Activated CD8-positive, alpha-beta memory T cell treated with anti-CD3 and anti-CD28 coated beads, Interleukin-2, amount 50 U/mL, for 48 hours (primary cell): ENCODE measurements at regions not wholly inside any gene's neighbourhood (a gene's known extent, or its start where the extent isn't known, plus 50 kb on each side); places are given as distances from the start of the nearest gene placed in this dataset.
"Not testable (repeated sequence)": the region's sequence is repeated elsewhere in the genome, so short reads cannot be mapped to it uniquely, and the experiment has no call there.

ENCODE experiments used
- DNase-seq: peaks from one replicate; pipeline ENCODE4 v3.0.0-alpha.2; 2020

DNA sequence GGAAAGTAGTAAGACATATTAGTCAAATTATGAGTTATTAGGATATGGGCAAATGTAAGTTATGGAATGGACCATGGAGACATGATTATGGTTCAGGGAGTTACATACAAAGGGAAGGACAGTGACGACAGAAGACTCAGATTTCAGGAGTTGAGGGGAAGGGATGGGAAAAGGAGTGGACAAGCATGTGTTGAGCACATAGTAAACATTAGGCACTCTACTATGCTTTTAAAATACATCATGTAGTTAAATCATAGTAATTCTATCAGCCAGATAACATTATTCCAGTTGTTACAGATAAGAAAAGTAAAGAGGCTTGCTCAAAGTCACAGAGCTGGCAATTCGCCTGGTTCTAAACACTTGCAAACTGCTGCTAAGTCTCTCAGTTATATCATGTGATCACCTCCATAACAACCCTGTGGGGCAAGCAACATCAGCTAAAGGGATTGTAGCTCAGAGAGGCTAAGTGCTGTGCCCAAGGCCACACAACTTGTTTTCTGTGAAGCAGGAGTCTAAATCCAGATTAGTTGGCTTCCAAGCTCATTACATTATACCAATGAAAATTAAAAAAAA, 115.2 kb upstream of the MDFIC start:
- DNase-seq = no peak

DNA sequence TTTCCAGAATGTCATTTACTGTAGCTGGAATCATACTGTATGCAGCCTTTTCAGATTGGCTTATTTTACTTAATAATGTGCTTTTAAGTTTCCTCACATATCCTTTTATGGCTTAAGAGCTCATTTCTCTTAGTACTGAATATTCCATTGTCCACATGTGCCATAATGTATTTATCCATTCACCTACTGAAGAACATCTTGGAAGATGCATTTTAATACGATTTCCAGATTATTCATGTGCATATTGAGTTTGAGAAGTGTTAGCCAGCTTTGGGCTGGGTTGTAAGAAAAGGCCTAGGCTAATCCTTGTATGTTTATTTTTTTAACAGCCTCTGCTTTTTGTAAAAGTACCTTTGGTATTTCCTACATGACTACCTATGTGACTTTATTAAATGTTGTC, 109.3 kb upstream of the MDFIC start:
- no peak for DNase-seq

DNA sequence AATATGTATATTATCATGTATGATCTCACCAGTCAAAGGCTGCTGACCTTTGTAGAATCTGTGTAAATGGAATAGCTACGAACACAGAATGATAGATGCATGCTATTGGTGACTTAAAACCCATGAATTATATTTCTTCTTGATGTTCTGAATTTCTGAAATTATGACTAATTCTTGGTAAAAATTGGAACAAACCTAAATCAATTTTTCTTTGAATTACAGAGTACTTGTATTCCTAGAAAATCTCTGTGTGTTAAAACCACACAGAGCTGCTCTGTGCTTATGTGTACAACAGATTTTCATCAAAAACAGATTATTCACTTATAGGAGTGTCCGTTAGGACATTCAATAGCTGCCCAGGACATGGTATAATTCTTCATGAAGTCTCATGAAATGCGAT, 108.3 kb upstream of the MDFIC start:
- no peak for DNase-seq

DNA sequence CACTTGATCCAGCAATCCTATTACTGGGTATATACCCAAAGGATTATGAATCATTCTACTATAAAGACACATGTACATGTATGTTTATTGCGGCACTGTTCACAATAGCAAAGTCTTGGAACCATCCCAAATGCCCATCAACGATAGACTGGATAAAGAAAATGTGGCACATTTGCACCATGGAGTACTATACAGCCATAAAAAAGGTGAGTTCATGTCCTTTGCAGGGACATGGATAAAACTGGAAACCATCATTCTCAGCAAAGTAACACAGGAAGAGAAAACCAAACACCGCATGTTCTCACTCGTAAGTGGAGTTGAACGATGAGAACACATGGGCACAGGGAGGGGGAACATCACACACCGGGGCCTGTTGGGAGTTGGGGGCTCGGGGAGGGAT, 104.9 kb upstream of the MDFIC start:
- DNase-seq = not testable (repeated sequence)

DNA sequence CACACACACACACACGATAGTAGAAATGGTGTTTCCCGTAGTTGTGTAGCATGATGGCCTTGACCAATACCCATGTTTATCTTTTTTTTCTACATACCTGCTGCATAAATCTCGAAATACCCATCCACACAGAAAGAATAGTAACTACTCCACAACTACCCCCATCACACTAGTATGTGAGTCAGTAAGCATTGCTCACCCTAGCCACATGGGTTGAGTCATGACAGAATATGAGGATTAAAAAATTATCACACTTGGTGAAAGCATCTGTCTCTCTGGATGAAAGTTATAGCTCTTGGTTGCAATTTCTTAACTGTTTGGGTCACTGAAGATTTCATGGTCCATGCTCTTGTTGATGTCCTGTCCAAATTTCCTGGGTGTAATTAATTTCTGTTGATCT, 103.4 kb upstream of the MDFIC start:
- DNase-seq = no peak

DNA sequence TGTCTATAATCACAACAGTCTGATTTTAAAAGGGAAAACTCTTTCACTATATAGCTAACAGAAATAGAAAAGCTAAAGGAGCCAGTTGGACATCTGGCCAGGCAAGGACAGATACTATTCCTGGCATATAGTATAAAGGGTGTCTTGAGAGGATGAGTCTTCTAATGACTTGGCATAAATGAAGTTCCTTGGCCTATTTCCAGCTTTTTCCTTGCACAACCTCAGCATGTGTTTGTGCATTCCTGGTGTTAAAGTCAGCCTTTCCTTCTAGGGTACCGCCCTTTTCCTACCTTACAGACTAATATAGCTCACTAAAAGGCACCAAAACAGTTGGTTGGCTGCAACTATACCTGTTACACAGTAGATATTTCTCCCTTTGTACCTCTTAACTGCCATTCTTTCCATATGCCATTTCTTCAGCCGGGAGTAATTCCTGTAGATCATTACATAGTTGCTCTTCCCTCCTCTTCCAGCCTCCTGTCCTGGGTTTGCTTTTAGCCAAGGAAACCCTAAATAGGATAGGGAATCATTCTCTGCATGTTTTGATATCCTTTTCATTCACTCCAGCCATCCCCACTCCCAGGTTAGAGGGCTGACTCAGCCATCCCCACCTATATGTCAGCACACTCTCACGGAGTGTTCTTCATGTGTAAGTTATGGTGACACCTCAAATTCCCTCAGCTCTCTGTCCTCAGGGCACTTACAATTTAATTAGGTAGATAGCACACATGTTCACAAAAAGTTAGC, 102.1 kb upstream of the MDFIC start:
- DNase-seq = no peak

DNA sequence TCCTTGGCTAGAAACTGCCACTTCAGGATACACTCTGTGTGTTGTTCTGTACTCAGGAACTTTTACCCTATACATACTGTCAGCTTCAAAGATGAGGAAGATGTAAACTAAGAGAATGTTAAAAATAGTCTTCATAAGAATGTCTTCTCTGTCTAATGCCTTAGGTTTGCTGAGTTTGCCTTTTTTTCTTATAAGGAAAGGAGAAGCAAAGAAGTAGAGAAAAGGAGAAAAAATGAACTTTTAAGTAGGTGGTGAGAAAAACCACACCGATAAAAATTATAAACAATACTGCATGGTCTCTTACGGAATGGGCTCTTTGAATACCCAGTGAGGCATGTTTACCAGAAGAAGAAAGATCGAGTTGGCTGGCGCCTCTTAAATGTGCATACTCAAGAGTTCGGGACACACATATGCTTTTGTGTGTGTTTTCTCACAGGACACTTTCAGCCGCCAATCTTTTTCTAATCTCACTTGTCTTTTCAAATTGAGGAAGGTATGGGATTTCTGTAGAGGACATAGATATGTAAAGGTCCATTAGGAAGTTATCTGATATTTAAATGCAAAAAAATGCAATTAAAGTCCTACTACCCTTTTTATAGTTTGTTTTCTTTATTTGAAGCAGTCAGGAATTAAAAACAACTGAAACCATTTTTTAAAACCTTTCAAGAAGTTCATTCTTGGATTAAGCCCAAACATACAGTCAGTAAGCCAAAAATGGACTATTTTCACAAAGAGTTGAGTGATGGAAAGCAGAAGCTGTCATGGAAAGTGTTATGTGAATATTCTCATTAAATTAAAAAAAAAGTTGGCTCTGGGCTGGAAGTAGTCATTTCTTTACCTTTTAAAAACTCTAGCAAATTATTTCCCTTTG, 100.6 kb upstream of the MDFIC start:
- no peak for DNase-seq

DNA sequence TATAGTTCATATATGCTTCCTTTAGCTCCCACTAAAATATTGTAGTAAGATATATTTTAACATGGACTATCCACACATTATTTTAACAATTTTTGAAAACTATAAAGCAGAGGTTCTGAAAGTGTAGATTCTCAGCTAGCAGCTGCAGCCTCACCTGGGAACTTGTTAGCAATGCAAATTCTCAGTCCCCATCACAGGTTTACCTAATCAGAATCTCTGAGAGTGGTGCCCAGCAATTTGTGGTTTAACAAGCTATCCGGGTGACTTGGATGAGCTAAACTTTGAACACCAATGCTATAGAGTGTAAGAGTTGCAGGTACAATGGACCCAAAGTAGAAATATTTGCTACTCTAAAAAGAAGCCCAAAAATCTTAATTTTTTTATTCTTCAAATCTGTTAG, 99.8 kb upstream of the MDFIC start:
- DNase-seq = no peak

DNA sequence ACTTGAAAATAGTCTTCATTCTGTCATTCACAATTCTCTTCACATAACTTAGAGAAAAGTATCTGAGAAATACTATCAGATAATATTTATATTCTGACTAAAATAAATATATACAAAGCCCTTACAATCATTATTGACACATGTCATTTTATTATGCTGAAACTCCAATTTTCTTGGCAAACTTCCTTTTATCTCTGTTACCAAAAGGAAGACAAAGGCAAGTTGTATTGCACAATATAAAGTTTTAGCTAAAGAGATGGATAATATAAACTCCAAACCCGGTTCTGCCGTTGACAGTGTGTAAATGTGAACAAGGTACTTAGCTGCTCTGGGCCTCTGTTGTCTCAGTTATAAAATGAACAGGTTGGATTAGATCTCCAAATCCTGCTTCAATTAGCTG, 99.0 kb upstream of the MDFIC start:
- DNase-seq = no peak

DNA sequence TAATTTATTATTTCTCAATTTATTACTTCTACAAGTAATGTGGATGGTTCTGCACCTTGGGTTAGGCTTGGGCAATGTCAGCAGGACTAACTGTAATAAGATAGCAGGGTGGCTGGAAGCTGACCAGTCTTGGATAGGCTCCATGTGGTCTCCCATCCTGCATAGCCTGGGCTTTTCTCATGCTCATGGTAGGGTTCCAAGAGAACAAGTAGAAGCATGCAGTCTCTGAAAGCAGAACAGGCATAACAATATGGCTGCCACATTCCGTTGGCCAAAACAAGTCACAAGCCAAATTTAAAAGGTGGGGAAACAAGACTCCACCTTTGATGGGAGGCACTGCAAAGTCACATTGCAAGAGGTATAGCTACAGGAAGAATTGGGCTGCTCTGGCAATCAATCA, 98.6 kb upstream of the MDFIC start:
- DNase-seq = no peak

DNA sequence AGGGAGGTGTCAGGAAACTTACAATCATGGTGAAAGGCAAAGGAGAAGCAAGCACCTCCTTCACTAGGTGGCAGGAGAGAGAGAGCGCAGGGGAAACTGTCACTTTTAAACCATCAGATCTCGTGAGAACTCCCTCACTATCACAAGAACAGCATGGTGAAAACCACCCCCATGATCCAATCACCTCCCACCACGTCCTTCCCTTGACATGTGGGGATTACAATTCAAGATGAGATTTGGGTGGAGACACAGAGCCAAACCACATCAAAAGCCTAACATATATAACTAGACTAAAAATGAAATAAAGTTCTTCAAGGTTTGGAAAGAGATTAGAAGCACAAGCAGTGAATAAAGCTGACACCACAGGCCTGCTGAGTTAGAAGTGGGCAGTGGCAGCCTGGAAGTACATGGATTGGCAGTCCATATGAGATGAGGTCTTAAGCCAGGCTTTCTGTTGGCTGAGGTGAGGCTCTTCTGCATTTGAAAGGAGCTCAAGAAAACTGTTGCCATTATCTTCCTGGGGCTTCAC, 96.4 kb upstream of the MDFIC start:
- no peak for DNase-seq

DNA sequence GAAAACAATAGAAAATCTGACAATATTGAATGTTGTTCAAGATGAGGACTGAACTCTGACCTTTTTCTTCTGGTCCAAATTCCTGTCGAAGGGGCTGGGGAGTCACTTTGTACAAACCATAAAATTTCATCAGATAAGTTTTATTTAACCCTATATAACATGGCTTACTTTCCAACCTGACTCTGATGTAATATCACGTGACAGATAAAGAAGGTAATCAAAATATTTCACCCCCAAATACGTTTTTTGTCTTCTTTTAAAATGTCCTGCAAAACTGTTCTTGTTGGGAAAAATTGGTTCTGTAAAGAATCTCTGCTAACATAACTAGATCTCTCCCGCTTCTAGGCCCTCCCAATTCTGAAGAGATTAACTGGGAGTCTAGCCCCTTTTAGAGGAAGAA, 90.9 kb upstream of the MDFIC start:
- DNase-seq = no peak

DNA sequence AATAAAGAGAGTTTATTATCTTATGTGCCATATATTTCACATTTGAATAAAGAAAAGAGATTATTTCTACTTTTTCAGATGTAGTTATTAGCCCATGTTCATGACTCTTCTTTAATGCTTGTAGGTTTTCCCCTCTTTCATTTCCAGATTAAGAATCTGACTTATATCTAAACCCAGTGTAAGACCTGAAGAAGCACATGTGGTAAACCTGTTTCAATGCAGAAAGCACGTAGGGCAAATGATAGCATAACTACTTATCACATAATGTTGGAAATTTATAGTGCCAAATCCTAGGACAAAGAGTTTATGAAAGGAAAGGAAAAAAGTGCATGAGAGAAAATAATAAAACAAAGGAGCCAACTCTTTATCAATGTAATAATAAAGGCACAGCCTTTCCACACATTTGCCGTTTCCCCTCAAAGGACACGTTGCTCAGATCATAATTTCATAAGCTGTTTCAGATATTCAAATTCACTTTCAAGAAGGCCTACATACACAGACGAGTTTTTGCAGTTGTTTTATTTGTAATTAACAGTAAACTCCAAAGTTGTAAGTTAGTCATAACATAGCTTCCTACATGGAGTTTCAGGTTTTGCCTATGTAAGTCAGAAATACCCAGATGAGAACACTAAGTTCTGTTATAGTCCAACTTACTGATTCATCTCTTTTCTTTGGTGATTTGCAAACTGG, 88.8 kb upstream of the MDFIC start:
- no peak for DNase-seq

DNA sequence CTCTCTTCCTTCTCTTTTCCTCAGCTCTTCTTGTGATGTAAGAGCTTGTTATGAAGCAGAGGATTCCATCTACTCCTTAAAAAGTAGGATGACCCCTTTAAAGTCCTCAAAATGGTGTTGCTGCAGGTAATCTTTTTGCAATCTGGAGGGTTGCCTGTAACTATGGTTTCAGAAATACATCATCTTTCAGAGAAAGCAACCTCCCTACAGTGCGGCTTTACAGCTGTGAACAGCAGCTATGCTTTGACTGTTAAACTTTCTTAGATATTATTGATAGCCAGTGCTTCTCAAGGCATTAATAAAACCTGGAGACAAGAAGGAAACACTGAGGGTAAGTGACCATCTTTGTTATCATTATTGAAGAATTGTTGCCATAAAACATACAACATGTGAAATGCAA, 86.6 kb upstream of the MDFIC start:
- DNase-seq = no peak

DNA sequence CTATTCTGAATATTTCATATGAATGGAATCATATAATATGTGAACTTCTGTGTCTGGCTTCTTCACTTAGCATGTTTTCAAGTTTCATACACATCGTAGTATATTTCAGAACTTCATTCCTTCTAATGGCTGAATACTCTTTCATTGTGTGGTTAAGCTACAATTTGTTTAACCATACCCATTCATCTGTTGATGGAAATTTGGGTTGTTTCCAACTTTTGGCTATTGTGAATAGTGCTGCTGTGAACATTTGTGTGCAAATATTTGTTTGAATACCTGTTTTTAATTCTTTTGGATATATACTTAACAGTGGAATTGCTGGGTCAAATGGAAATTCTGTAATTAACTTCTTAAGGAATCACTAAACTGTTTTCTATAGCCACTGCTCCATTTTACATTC, 86.0 kb upstream of the MDFIC start:
- no peak for DNase-seq

DNA sequence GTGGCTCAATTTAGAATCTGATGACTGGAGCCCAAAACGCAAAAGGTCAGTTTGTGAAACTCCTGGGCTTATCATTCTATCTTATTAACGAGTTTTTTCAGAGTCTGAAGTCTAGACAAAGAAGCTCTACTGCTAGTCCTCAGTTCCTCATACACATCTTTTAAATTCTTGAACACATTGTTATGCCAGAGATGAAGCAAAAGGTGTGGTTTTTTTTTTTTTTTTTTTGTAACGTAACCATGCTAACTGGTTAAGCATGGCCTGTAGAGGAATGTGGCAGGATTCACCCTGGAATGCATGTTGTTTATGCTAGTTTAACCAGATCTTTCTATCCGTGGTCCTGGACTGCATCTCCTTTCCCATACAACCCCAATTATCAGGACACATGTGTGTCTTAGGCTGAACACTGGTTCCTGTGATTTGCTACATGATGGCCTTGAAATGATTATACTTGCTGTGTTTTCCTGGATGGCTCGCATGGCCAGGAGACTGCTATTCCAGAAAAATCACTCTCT, 79.3 kb upstream of the MDFIC start:
- DNase-seq = no peak

DNA sequence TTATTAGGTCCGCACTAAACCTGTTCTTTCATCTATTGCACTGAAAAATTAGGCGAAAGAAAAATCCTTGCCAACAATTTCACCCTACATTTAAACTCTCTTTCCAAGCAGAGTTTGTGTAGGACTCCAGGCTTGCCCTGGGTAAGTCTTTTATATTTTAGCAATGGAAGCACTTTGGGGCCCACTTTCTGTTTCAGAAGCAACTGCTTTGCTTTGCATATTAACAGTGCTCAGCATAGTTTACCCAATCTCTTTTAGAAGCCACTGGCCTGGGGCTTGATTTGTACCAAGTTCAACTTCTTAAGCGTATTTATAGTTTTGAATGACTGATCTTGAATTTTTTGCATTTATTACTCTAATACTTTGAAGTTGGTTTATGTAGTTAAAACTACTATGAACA, 78.8 kb upstream of the MDFIC start:
- no peak for DNase-seq

DNA sequence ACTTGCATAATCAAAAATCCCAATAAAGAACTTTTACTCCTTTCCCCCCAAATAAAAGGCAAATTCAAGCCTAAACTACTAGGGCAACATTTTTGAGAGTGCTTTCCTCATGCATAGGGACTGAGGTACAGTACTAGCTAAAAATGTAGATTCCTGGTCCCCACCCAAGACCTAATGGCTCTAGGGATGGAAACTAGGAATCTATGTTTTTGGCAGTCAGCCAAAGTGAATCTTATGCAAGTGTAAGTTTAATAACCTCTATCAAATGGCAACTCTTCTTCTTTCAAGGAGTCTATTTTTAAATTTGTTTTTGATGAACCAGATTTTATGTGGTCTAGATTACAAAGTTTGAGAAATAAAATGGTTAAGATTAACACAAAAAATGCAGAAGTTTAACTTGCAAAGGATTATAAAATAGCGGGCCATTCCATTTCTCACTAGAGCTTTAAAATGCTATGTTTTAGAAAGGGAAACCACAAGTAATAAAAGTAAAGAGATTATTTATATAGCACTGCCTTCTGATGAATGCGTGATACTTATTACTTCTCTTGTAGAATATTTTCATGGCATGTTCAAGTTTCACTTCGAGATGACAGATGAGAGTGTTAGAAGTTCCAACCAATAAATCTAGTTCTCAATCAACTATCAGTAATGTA, 70.4 kb upstream of the MDFIC start:
- DNase-seq = no peak

DNA sequence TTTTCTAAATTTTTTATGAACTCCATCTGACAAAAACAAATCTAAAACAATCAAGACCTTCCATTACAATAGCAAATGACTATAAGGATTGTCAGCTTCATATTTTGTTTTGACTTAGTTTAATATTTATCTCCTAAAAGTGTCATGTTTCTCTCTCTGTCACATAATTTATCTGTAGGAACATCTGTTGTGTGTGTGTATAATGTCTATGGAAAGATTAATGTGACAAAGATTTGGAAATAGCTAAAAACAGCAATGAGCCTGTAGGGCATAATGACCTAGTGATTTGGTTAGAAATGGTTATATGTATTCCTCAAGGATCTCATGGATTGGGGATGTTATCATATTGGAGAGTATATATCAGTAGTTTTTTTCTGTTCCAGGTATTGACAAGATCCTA, 69.6 kb upstream of the MDFIC start:
- DNase-seq = no peak

DNA sequence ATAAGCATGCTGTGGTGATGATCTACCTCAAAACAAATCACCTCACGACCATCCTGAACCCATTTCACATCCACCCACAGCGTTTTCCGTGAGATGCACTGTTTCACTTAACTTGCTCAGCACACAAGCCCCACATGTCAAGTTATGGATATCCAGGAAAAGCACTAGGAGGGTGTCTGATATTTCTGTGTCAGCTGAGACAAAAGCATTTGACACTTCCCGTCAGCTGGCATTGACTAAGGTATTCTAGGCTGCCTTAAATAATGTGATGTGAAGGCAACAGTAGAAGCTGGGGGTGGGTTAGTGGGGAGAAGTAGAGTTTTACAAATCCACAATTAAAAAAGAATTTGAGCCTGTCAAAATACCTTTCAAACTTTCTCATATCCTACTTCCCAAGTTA, 68.7 kb upstream of the MDFIC start:
- no peak for DNase-seq

DNA sequence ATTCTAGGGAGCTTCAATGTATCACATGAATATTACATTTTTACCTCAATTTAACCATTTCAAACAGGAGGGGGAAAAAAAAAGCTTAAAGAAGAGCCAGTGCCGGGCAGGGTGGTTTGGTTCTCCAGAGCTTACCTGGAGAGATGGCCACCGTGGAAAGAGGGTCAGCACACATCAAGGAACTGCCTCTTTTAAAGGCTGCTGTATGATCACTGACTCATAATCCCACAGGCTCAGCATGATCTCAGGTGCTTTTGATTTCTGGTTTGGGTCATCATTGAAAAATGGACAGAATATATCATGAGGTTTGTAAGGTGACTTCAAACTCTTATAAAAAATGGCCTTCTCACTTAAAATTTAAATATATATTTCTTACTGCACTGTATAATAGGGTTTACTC, 67.5 kb upstream of the MDFIC start:
- DNase-seq = no peak

DNA sequence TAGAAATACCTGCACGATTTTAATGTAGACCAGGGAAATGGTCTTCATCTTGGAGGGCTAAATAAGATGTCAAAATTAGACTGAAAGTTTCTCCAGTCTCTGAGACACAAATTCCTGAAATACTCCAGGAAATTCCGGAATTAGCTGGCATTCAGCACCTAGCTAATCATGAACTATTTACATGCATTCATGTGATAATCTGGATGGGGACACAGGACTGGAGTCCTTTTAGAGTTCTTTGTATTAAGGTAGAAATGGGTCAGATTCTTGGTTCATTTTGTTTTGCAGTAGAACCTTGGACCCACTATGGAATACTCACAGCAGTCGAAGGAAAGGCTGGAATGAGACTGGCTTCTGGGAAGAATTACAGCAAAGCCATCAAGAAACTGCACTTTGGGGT, 65.3 kb upstream of the MDFIC start:
- no peak for DNase-seq

DNA sequence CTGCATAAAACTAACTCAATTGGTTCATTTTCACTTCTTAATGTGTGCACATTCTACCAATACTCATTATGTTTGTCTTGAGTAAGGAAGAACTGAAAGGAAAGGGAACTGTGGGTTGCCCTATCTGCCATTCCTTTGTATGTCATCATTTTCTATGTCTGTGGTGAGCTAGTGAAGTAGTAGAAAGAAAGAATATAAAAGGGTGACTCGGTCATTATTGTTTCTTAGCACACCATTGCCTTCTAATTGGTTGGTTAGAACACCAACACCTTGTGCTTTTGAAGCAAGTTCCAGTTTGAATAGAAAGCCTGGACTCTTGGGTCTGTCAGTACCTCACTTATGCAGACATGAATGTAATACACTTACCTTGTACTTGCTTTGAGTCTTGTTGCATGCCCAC, 64.3 kb upstream of the MDFIC start:
- no peak for DNase-seq
